Omental fat pad (tissue), 3 donors: ENCODE measurements at regions not wholly inside any gene's neighbourhood (a gene's known extent, or its start where the extent isn't known, plus 50 kb on each side); places are given as distances from the start of the nearest gene placed in this dataset.
A peak's percentile ranks its signal among the peaks of the same experiment; 100 is the strongest.

ENCODE experiments used
- ATAC-seq: fragments of 150-250 bp; one replicate; pipeline ENCODE4 v1.9.1; 2016; ENCODE audit warnings: mild to moderate bottlenecking, moderate library complexity; ENCODE audit not compliant: low FRiP score
- DNase-seq: peaks from one replicate; pipeline ENCODE4 v3.0.0-alpha.2; 2019; ENCODE audit warnings: low spot score
- CTCF ChIP-seq, 3 donors: fragments of 450-650 bp; IDR thresholded peaks; one replicate each; pipeline ENCODE4 v1.5.1; 2016 to 2017; ENCODE audit warnings: antibody characterized with exemption in 3 of 3, mild to moderate bottlenecking in 3 of 3, moderate library complexity in 2 of 3

GRCh38 chr2:45289997-45290709, 280.9 kb upstream of the SIX2 start:
- no peak for ATAC-seq
- no peak for DNase-seq
- no peak for TF ChIP-seq CTCF (IDR thresholded peaks at IDR 0.05)

GRCh38 chr2:45288532-45289417, 279.5 kb upstream of the SIX2 start:
- no peak for ATAC-seq
- TF ChIP-seq CTCF (IDR thresholded peaks at IDR 0.05): no peak

GRCh38 chr2:45287045-45287444, 277.8 kb upstream of the SIX2 start:
- no peak for DNase-seq
- TF ChIP-seq CTCF (IDR thresholded peaks at IDR 0.05): no peak
- ATAC-seq: peak; percentile 36

More at GRCh38 chr2:45288532-45289417, 279.5 kb upstream of the SIX2 start:
- no peak for DNase-seq

GRCh38 chr2:45285771-45286390, 276.6 kb upstream of the SIX2 start:
- no peak for TF ChIP-seq CTCF (IDR thresholded peaks at IDR 0.05)
- DNase-seq (no peak), ATAC-seq (peak; percentile 15)

- no peak for DNase-seq
- TF ChIP-seq CTCF (IDR thresholded peaks at IDR 0.05): no peak
- ATAC-seq: no peak
These were observed 276.1 kb upstream of the SIX2 start for GRCh38 chr2:45285311-45285710.

GRCh38 chr2:45284621-45284995, 275.4 kb upstream of the SIX2 start:
- TF ChIP-seq CTCF (IDR thresholded peaks at IDR 0.05): no peak
- ATAC-seq: no peak
- no peak for DNase-seq
